OCI-LY1 (cell line): ENCODE measurements at regions not wholly inside any gene's neighbourhood (a gene's known extent, or its start where the extent isn't known, plus 50 kb on each side); places are given as distances from the start of the nearest gene placed in this dataset.

Source experiments
- CTCF ChIP-seq: fragments of 200-600 bp; sonication (generic), shearing (Covaris generic); IDR thresholded peaks from 2 replicates; pipeline ENCODE4 v1.5.1; 2017; ENCODE audit warnings: mild to moderate bottlenecking, antibody characterized with exemption, low read length, moderate library complexity, mixed read lengths
- EZH2 ChIP-seq: fragments of 200-600 bp; sonication (generic), shearing (Covaris generic); IDR thresholded peaks from 2 replicates; pipeline ENCODE4 v1.8.0; 2017; ENCODE audit warnings: borderline replicate concordance, mixed run types, mild to moderate bottlenecking, antibody characterized with exemption, low read length, moderate library complexity, mixed read lengths

DNA sequence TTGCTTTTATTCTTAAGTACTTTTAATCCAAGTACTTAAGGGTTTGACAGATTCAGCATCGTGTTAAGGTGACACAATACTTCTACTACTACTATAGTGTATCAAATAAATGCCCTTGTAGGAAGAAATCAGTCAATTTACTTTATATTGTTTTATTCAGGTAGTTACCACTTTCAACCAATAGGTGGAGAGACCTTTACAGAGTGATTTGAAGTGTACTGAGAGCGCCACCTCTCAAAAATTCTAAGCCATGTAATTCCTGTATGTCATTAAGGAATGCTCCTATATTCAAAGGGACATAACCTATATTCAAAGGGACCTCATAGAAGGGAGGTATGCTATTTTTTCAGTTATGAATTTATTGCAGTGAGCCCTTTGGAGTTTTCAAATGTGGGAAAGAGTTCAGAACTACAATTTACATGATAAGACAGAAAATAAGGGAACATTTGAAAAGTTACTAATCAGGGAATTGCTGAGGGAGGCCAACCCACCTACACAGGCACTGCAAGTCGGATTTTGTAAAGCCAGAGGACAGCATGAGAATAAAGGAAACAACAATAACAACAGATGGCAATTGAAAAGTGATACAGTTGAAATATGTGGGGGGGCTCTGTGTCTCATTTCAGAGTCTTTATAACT, 955.6 kb downstream of the TBC1D32 start:
- TF ChIP-seq CTCF (peak; percentile 79), EZH2 (no peak)
